ENCODE measurements at regions not wholly inside any gene's neighbourhood (a gene's known extent, or its start where the extent isn't known, plus 50 kb on each side); places are given as distances from the start of the nearest gene placed in this dataset.

DNA sequence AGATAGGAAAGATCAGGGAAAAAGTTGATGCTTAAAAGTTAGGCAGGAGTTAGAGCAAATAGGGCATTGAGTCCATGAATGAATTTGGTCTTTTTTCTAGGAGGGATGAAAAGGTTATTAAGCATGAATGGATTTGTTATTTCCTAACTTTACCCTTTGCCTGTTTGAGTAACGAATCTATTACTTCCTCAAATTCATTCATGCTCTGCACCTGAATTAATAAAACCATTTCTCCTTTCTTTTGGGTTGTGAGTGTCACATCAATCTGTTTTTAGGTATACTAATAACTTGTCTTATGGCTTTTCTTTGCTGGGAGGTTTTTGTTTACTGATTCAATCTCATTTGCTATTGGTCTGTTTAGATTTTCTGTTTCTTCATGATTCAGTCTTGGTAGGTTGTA lies 1217.7 kb upstream of the CELF2 start:
- no peak overlapping the region for H3K4me2 ChIP-seq (ENCODE audit: low read length)
- ChIA-PET CTCF (no interaction called here), POLR2A (no interaction called here), RAD21 (ENCODE audit: low non-redundant PET in 1 of 2, low total read pairs in 2 of 2, uncharacterized antibody in 2 of 2, unreplicated experiment in 2 of 2) (no interaction called here)
- H3K9me3 ChIP-seq (ENCODE audit: control insufficient read depth in 1 of 2, insufficient read depth in 1 of 2, low read depth in 1 of 2, low read length in 2 of 2) = peaks cover 5 to 13% of the 10 kb centered on the region in 2 experiments; a peak in 2 of 4 replicates
- H3K4me3 ChIP-seq (replicated peaks in 1 of 2; ENCODE audit: low read depth in 1 of 2, low read length in 2 of 2) = no peak overlapping the region
- H4K20me1 ChIP-seq (ENCODE audit: insufficient read depth) = no peaks in the 10 kb centered on the region
- H3K79me2 ChIP-seq (ENCODE audit: insufficient read depth, low read length) = no peaks in the 10 kb centered on the region
- TF ChIP-seq YY1 (IDR thresholded peaks at IDR 0.05; ENCODE audit: extremely low read depth, insufficient replicate concordance, low read depth, low read length) = no peak
- TF ChIP-seq SRF (IDR thresholded peaks at IDR 0.05; ENCODE audit: low read depth) = no peak
- TF ChIP-seq ELF1 (IDR thresholded peaks at IDR 0.05; ENCODE audit: borderline replicate concordance, low read depth) = no peak
- TF ChIP-seq POLR2A (IDR thresholded peaks at IDR 0.05; ENCODE audit: borderline replicate concordance, extremely low read depth, insufficient read depth, insufficient read length) = no peak
- TF ChIP-seq, protein P1, sequence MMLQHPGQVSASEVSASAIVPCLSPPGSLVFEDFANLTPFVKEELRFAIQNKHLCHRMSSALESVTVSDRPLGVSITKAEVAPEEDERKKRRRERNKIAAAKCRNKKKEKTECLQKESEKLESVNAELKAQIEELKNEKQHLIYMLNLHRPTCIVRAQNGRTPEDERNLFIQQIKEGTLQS (IDR thresholded peaks at IDR 0.05) = no peak
- TF ChIP-seq RAD21 (IDR thresholded peaks at IDR 0.05; ENCODE audit: low read depth) = no peak
- TF ChIP-seq, protein P2, sequence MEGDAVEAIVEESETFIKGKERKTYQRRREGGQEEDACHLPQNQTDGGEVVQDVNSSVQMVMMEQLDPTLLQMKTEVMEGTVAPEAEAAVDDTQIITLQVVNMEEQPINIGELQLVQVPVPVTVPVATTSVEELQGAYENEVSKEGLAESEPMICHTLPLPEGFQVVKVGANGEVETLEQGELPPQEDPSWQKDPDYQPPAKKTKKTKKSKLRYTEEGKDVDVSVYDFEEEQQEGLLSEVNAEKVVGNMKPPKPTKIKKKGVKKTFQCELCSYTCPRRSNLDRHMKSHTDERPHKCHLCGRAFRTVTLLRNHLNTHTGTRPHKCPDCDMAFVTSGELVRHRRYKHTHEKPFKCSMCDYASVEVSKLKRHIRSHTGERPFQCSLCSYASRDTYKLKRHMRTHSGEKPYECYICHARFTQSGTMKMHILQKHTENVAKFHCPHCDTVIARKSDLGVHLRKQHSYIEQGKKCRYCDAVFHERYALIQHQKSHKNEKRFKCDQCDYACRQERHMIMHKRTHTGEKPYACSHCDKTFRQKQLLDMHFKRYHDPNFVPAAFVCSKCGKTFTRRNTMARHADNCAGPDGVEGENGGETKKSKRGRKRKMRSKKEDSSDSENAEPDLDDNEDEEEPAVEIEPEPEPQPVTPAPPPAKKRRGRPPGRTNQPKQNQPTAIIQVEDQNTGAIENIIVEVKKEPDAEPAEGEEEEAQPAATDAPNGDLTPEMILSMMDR (IDR thresholded peaks at IDR 0.05 in 2 of 3, conservative IDR thresholded peaks at IDR 0.05 in 1 of 3; ENCODE audit: borderline replicate concordance in 1 of 3, insufficient read depth in 1 of 3, low read depth in 2 of 3, low read length in 2 of 3) = no peak
- TF ChIP-seq EZH2 (IDR thresholded peaks at IDR 0.05) = no peak
- no peak for TF ChIP-seq SP1 (IDR thresholded peaks at IDR 0.05; ENCODE audit: low read depth)
- no peak for TF ChIP-seq JUND (IDR thresholded peaks at IDR 0.05)
- no peaks in the 10 kb centered on the region for H3K36me3 ChIP-seq (ENCODE audit: control insufficient read depth in 1 of 2, insufficient read depth in 2 of 2, low read length in 2 of 2)
- H3K9ac ChIP-seq (ENCODE audit: low read length) = no peak overlapping the region
- no peak overlapping the region for H3K27ac ChIP-seq (ENCODE audit: low read depth, low read length)
- ATAC-seq (no peak), DNase-seq (ENCODE audit: low read depth, low spot score) (no peak)
- no TSS peak for BruUV-seq (replicated peaks)
- no peaks in the 10 kb centered on the region for H3K27me3 ChIP-seq (ENCODE audit: insufficient read depth, low read length)
- H3K4me1 ChIP-seq (ENCODE audit: control insufficient read depth in 1 of 2, insufficient read depth in 2 of 2, low read length in 2 of 2) = no peaks in the 10 kb centered on the region
- H3K9me2 ChIP-seq (ENCODE audit: insufficient read depth) = no peaks in the 10 kb centered on the region
- no peak overlapping the region for H2AFZ ChIP-seq (ENCODE audit: low read depth, low read length, poor library complexity, severe bottlenecking)
- intact Hi-C loops (cut with micrococcal nuclease) = no loop called here

All from HCT116 (cell line).